Thoracic aorta (tissue), 2 donors: ENCODE measurements at regions not wholly inside any gene's neighbourhood (a gene's known extent, or its start where the extent isn't known, plus 50 kb on each side); places are given as distances from the start of the nearest gene placed in this dataset.

Source experiments
- ATAC-seq: fragments of 150-250 bp; one replicate; pipeline ENCODE4 v1.8.0; 2017; ENCODE audit warnings: low read depth; ENCODE audit not compliant: insufficient number of reproducible peaks, low FRiP score
- DNase-seq: peaks from one replicate; pipeline ENCODE4 v3.0.0-alpha.2; 2020; ENCODE audit warnings: low spot score
- H3K27ac ChIP-seq, 2 donors: fragments of 200-600 bp; sonication (generic); 1 replicate in 1 of 2; 2 replicates in 1 of 2; pipeline ENCODE4 v1.5.1; 2016; ENCODE audit warnings: mild to moderate bottlenecking in 2 of 2, moderate library complexity in 2 of 2
- H3K27me3 ChIP-seq: fragments of 200-600 bp; sonication (generic); replicated peaks from 2 replicates; pipeline ENCODE4 v1.6.0; 2016; ENCODE audit warnings: mild to moderate bottlenecking; ENCODE audit not compliant: insufficient read depth
- H3K36me3 ChIP-seq: fragments of 200-600 bp; sonication (generic); one replicate; pipeline ENCODE4 v1.5.1; 2016
- H3K4me1 ChIP-seq, 2 donors: fragments of 200-600 bp; sonication (generic); 1 replicate in 1 of 2; 2 replicates in 1 of 2; pipeline versions ENCODE4 v1.5.1 to v1.6.0; 2016; ENCODE audit warnings: low read depth in 2 of 2, mild to moderate bottlenecking in 1 of 2; ENCODE audit not compliant: control insufficient read depth in 1 of 2
- H3K4me3 ChIP-seq: fragments of 200-600 bp; sonication (generic); 2 replicates; pipeline ENCODE4 v1.5.1; 2016; ENCODE audit warnings: mild to moderate bottlenecking
- H3K9me3 ChIP-seq: fragments of 200-600 bp; sonication (generic); 2 replicates; pipeline ENCODE4 v1.5.1; 2016
- TF ChIP-seq, protein P1 (sequence below): fragments of 200-600 bp; sonication (generic); IDR thresholded peaks from one replicate; pipeline ENCODE4 v1.5.1; 2019; ENCODE audit warnings: antibody characterized with exemption

DNA sequence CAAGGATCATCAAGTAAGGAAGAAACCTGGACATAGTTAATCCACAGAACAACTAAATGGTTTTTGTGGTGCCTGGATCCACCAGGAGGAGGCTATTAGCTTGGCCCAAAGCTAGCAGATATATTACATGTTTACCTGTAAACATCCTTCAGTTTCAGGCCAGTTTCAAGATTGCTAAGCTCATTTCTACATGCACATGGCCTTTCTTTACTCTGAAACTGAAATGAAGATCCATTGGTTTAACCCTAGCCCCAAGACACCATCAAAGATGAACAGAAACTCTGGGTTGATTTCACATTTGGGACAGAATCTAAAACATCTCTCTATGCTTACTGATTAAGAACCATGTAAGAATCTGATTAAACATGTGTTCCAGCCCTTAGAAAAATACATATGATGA is 611.8 kb downstream of the TLE1 start:
- ATAC-seq (no peak), DNase-seq (no peak)
- no peaks in the 10 kb centered on the region for H3K9me3 ChIP-seq
- no peaks in the 10 kb centered on the region for H3K36me3 ChIP-seq
- no peak overlapping the region for H3K4me3 ChIP-seq
- no peak overlapping the region for H3K27ac ChIP-seq
- TF ChIP-seq, protein P1, sequence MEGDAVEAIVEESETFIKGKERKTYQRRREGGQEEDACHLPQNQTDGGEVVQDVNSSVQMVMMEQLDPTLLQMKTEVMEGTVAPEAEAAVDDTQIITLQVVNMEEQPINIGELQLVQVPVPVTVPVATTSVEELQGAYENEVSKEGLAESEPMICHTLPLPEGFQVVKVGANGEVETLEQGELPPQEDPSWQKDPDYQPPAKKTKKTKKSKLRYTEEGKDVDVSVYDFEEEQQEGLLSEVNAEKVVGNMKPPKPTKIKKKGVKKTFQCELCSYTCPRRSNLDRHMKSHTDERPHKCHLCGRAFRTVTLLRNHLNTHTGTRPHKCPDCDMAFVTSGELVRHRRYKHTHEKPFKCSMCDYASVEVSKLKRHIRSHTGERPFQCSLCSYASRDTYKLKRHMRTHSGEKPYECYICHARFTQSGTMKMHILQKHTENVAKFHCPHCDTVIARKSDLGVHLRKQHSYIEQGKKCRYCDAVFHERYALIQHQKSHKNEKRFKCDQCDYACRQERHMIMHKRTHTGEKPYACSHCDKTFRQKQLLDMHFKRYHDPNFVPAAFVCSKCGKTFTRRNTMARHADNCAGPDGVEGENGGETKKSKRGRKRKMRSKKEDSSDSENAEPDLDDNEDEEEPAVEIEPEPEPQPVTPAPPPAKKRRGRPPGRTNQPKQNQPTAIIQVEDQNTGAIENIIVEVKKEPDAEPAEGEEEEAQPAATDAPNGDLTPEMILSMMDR = no peak
- H3K27me3 ChIP-seq = no peaks in the 10 kb centered on the region
- H3K4me1 ChIP-seq = peaks cover 0 to 2% of the 10 kb centered on the region in 2 donors

DNA sequence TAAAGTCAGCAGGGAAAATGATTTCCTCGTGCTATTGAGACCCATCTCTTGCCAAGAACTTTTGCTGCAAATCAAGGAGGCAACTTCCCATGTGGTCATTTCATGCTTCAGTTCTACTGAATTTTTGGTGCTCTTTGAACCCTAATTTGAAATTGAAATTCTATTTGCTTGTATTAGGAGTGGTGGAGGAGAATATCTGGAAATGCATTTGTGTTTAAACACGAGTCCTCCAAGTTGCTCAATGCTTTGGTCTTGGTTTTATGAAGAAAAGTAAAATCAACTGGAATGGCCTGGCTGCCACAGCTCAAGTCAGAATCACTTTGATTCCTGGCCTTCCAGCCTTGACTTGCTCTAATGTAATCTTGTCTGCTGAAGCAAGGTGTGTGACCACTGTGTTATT is 613.2 kb downstream of the TLE1 start:
- Histone ChIP-seq H3K4me1 (no peaks in the 10 kb centered on the region), H3K27me3 (no peaks in the 10 kb centered on the region), H3K36me3 (no peaks in the 10 kb centered on the region), H3K27ac (no peak overlapping the region), H3K9me3 (no peaks in the 10 kb centered on the region), H3K4me3 (no peak overlapping the region)
- TF ChIP-seq, protein P1 = no peak
- ATAC-seq (no peak), DNase-seq (no peak)

DNA sequence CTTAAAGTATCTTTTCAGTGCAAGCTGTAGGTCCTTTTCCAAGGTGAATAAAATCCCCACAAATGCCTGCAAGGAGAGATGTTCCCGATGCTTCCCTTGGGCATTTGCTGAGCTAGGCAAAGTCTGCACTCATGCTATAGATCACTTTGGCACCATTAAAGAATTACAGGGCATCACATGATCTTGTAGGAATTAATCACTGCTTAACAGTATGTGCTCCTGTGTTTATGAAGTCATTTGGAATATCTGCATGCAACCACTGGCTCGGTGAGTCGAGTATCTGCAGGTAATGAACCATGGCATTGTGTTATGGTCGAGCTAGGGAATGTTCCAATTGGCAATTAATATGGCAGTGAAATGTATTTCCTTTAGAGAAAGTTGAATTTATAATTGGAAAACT is 615.1 kb downstream of the TLE1 start:
- ATAC-seq (no peak), DNase-seq (no peak)
- Histone ChIP-seq H3K27ac (no peak overlapping the region), H3K36me3 (no peaks in the 10 kb centered on the region), H3K4me3 (no peak overlapping the region), H3K4me1 (no peaks in the 10 kb centered on the region), H3K27me3 (no peaks in the 10 kb centered on the region), H3K9me3 (no peaks in the 10 kb centered on the region)
- TF ChIP-seq, protein P1 = no peak

DNA sequence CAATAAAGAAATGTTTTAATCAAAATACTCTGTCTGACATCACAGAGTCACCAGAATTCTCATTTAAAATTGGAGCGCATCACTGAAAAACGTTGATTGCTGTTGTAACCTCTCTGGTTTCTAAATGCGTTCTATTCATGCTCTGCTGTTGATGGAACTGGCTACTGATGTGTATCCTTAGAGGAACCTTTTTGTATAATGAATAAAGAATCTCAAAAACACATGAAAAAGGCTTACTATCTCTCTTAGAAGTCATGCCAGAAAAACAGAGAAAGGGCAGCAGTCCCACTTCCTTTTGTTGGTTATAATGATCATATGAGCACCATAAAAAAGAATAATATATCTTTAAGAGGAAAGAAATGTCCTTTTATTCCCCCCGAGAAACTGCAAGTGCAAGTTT is 615.5 kb downstream of the TLE1 start:
- H3K9me3 ChIP-seq = no peaks in the 10 kb centered on the region
- H3K36me3 ChIP-seq = no peaks in the 10 kb centered on the region
- no peaks in the 10 kb centered on the region for H3K27me3 ChIP-seq
- no peak overlapping the region for H3K4me3 ChIP-seq
- TF ChIP-seq, protein P1 = no peak
- DNase-seq = no peak
- H3K4me1 ChIP-seq = no peaks in the 10 kb centered on the region
- H3K27ac ChIP-seq = no peak overlapping the region
- ATAC-seq = no peak

DNA sequence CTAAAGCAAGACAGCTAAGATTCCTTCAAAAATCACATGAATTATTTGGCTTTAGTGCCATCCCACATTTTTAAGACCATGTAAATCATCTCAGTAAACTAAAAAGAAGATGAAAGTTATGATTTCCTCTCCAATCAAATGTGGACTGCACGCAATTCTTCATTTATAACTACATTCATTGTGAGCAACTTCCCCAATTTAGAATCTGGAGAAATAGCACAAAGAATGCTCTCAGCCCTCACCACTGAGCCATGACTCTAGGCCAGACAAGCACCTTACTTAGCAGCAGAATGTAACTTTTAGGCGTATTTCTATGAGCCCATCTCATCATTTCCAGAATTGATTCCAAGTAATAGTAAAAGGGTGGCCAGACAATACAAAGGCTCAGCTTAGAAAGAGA is 616.6 kb downstream of the TLE1 start:
- H3K9me3 ChIP-seq = no peaks in the 10 kb centered on the region
- H3K4me1 ChIP-seq = no peaks in the 10 kb centered on the region
- no peak overlapping the region for H3K27ac ChIP-seq
- no peak for DNase-seq
- no peaks in the 10 kb centered on the region for H3K36me3 ChIP-seq
- H3K4me3 ChIP-seq = no peak overlapping the region
- TF ChIP-seq, protein P1 = no peak
- no peaks in the 10 kb centered on the region for H3K27me3 ChIP-seq
- no peak for ATAC-seq
